Heart left ventricle (tissue), 16 donors: ENCODE measurements at regions not wholly inside any gene's neighbourhood (a gene's known extent, or its start where the extent isn't known, plus 50 kb on each side); places are given as distances from the start of the nearest gene placed in this dataset.

Experiments
- ATAC-seq, 4 donors: fragments of 200-7000 bp; cut with Tn5 transposase; one replicate each; pipeline ENCODE4 v1.9.1; 2020 to 2022; ENCODE audit warnings: moderate library complexity in 4 of 4, mild to moderate bottlenecking in 3 of 4, moderate number of reproducible peaks in 1 of 4
- DNase-seq, 5 donors: peaks; one replicate each; pipeline ENCODE4 v3.0.0-alpha.2; 2020
- H3K27ac ChIP-seq, 12 donors: fragments of 200-600 bp; sonication (generic) in 4 of 12; one replicate each; pipeline versions ENCODE4 v1.5.0 to v1.8.0; 2016 to 2022; ENCODE audit warnings: mild to moderate bottlenecking in 2 of 12
- H3K27me3 ChIP-seq, 9 donors: fragments of 200-600 bp; sonication (generic) in 2 of 9; one replicate each; pipeline versions ENCODE4 v1.5.1 to v1.8.0; 2016 to 2022; ENCODE audit warnings: mild to moderate bottlenecking in 3 of 9
- H3K36me3 ChIP-seq, 9 donors: fragments of 200-600 bp; sonication (generic) in 2 of 9; one replicate each; pipeline versions ENCODE4 v1.5.0 to v1.8.0; 2018 to 2022; ENCODE audit warnings: mild to moderate bottlenecking in 2 of 9
- H3K4me1 ChIP-seq, 12 donors: fragments of 200-600 bp; sonication (generic) in 4 of 12; one replicate each; pipeline versions ENCODE4 v1.5.0 to v1.8.0; 2016 to 2022; ENCODE audit warnings: mild to moderate bottlenecking in 3 of 12
- H3K4me3 ChIP-seq, 12 donors: fragments of 200-600 bp; sonication (generic) in 4 of 12; one replicate each; pipeline versions ENCODE4 v1.5.0 to v1.8.0; 2017 to 2022; ENCODE audit warnings: mild to moderate bottlenecking in 9 of 12, moderate library complexity in 4 of 12
- H3K9me3 ChIP-seq, 12 donors: fragments of 200-600 bp; sonication (generic) in 4 of 12; one replicate each; pipeline versions ENCODE4 v1.5.0 to v1.8.0; 2016 to 2022; ENCODE audit warnings: mild to moderate bottlenecking in 1 of 12
- POLR2A ChIP-seq, 2 donors: fragments of 450-650 bp; IDR thresholded peaks; one replicate each; pipeline ENCODE4 v1.6.1; 2017; ENCODE audit warnings: antibody characterized with exemption in 2 of 2, mild to moderate bottlenecking in 2 of 2, moderate library complexity in 2 of 2
- WGBS, 4 donors: extraction: QIAGEN DNeasy Blood & Tissue Kit in 2 of 4; methylation state at CpG; one replicate each; pipeline versions ENCODE4 v1.1.5 to v1.1.7; 2013 to 2018; 5-methylcytosine and 5-hydroxymethylcytosine counted together
- intact Hi-C, 10 donors: fragments of 100-400 bp; cut with DNase I; formaldehyde crosslinking; loops; one replicate each; pipeline versions ENCODE4 v1.11.1 to v1.14.2; 2022
- TF ChIP-seq, protein P1 (sequence below), 12 donors: fragments of 200-600 bp; sonication (generic) in 4 of 12; IDR thresholded peaks; one replicate each; pipeline versions ENCODE4 v1.5.0 to v1.8.0; 2018 to 2022; ENCODE audit warnings: antibody characterized with exemption in 12 of 12, mild to moderate bottlenecking in 5 of 12
- donor health status: ischemic (EF 13 %, LVEDD 7.1; RV severe dilation, severe dysfunction).
- donor health status: healthy with polysubstance abuse.
- donor health status: DM: no; HTN: yes; CAD: no.
- donor health status: DM: no; HTN: no; CAD: no.
- donor health status: ischemic (EF 25% LVEDD 6.9; RV normal size, moderate dysfunction).
- donor health status: ischemic (EF 25% LVEDD 5.7; RV mildly dilated, moderate dysfunction).
- donor health status: healthy.
- donor health status: DM: yes; HTN: yes; CAD: no.
- donor health status: ischemic (EF 35%, LVEDD 5.7; RV mildly dilated, moderate dysfunction).
- donor health status: nonischemic (EF 11% LVEDD 7.7; RV severe dilation, severe dysfunction).
- donor health status: DM: yes; HTN: yes; CAD: no.
- donor health status: PGD.
- donor health status: ischemic (EF 29% LVEDD 5.4; RV normal size, mild dysfunction).
- donor health status: nonischemic (EF 23%, LVEDD 6.1; RV moderate dilation, normal function).

DNA sequence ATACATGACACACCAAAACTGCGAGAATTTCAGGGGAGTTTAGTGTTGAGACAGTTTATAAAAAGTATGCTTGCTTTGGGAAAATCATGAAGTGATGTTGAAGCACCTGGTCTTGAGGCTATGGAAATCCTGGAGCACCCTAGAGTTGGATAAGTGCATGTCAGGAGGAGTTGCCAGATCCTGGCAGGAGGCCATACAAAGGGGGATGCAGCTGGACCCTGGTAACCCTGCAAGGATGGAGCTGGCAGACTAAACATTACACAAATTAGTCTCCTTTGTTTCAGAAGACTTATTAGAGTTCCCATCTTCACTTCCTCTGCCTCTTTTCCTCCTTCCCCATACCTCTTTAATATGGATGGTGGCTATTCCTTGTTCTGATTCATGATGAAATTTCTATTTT, 907.0 kb downstream of the BCL11B start:
- H3K36me3 ChIP-seq, result no peaks in the 10 kb centered on the region
- intact Hi-C loops, result no loop called here
- no peaks in the 10 kb centered on the region for H3K4me1 ChIP-seq
- H3K4me3 ChIP-seq, result no peak overlapping the region
- TF ChIP-seq, protein P1, sequence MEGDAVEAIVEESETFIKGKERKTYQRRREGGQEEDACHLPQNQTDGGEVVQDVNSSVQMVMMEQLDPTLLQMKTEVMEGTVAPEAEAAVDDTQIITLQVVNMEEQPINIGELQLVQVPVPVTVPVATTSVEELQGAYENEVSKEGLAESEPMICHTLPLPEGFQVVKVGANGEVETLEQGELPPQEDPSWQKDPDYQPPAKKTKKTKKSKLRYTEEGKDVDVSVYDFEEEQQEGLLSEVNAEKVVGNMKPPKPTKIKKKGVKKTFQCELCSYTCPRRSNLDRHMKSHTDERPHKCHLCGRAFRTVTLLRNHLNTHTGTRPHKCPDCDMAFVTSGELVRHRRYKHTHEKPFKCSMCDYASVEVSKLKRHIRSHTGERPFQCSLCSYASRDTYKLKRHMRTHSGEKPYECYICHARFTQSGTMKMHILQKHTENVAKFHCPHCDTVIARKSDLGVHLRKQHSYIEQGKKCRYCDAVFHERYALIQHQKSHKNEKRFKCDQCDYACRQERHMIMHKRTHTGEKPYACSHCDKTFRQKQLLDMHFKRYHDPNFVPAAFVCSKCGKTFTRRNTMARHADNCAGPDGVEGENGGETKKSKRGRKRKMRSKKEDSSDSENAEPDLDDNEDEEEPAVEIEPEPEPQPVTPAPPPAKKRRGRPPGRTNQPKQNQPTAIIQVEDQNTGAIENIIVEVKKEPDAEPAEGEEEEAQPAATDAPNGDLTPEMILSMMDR (IDR thresholded peaks at IDR 0.05), result no peak
- no peak for TF ChIP-seq POLR2A (IDR thresholded peaks at IDR 0.05)
- no peak for DNase-seq
- H3K27ac ChIP-seq, result no peak overlapping the region
- H3K9me3 ChIP-seq, result no peaks in the 10 kb centered on the region
- no peak for ATAC-seq
- peaks cover 0 to 13% (median 0%) of the 10 kb centered on the region in 9 donors for H3K27me3 ChIP-seq
- WGBS, 4 donors, result 56 to 72% (median 62%) methylated on average over 1 of the region's 1 CpG

DNA sequence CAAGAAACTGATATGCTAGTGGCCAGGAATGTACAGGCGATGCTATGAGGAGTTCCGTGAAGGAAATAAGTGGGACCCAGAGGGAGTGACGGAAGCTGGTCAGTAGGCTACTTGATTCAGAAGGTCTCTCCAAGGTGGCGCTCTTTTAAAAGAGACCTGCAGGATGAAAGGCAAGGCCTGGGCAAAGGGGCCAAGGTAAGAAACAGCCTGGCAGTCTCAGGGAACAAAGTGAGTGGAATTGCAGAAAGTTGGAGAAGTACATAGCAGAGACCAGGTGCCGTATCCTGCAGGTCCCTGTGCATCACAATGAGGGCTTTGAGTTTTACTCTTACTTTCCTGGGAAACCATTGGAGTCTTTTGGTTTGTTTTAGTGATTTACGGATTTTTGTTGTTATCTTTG, 905.6 kb downstream of the BCL11B start:
- Histone ChIP-seq H3K27ac (no peak overlapping the region), H3K27me3 (peaks cover 0 to 13% (median 0%) of the 10 kb centered on the region in 9 donors), H3K9me3 (no peaks in the 10 kb centered on the region), H3K36me3 (no peaks in the 10 kb centered on the region), H3K4me3 (no peak overlapping the region), H3K4me1 (no peaks in the 10 kb centered on the region)
- WGBS, 4 donors, result 79 to 88% (median 83%) methylated on average over 6 of the region's 6 CpGs
- no peak for DNase-seq
- intact Hi-C loops, result no loop called here
- no peak for ATAC-seq
- TF ChIP-seq, protein P1 (IDR thresholded peaks at IDR 0.05), result no peak
- TF ChIP-seq POLR2A (IDR thresholded peaks at IDR 0.05), result no peak

DNA sequence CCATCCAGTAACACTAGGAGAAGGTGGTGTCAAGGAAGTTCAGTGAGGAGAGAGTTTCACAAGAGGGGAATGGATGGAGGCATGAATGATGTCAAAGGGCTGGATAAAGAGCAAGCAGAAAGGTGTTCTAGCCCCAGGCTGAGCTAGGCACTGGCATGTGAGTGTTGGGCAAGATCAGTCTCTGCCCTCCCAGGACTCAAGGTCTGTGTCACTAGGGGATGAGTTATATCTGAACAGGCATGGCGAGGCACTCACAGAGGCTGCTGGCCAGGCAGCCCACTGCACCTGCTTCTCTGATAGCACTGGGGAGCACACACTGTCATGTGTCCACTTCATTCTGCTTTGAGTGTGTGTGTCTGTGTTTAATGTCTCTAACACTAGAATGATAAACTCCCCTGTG, 903.8 kb downstream of the BCL11B start:
- Histone ChIP-seq H3K4me3 (no peak overlapping the region), H3K9me3 (no peaks in the 10 kb centered on the region), H3K36me3 (no peaks in the 10 kb centered on the region), H3K4me1 (no peaks in the 10 kb centered on the region), H3K27me3 (peaks cover 0 to 18% (median 0%) of the 10 kb centered on the region in 9 donors), H3K27ac (no peak overlapping the region)
- ATAC-seq (no peak), DNase-seq (no peak)
- intact Hi-C loops, result no loop called here
- WGBS, 4 donors, result 25 to 75% (median 33%) methylated on average over 1 of the region's 1 CpG
- TF ChIP-seq POLR2A (IDR thresholded peaks at IDR 0.05), result no peak
- TF ChIP-seq, protein P1 (IDR thresholded peaks at IDR 0.05), result no peak

DNA sequence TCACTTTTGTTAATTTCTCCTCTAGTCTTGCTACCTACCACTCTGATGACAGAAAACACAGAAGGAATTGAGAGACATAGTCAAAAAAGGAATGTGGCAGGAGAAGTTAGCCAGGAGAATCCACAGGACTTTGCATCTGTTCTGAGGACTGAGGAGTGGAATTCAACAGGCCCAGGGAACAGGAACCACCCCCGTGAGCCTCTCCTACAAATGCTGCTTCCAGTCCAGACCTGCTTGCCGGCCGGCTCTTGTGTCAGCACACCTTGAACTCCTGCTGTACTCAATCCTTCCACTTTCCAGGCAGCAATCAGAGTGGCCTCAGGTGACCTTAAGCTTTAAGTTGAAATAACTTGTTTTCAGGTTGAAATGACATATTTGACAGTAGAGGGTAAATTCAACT, 903.1 kb downstream of the BCL11B start:
- Histone ChIP-seq H3K4me1 (no peaks in the 10 kb centered on the region), H3K9me3 (no peaks in the 10 kb centered on the region), H3K27ac (no peak overlapping the region), H3K4me3 (no peak overlapping the region), H3K36me3 (no peaks in the 10 kb centered on the region), H3K27me3 (peaks cover 0 to 18% (median 0%) of the 10 kb centered on the region in 9 donors)
- WGBS, 4 donors, result 62 to 69% (median 64%) methylated on average over 3 of the region's 3 CpGs
- no peak for ATAC-seq
- TF ChIP-seq POLR2A (IDR thresholded peaks at IDR 0.05), result no peak
- TF ChIP-seq, protein P1 (IDR thresholded peaks at IDR 0.05), result no peak
- intact Hi-C loops, result no loop called here
- DNase-seq, result no peak
